HG02840 (cell line): ENCODE measurements at regions not wholly inside any gene's neighbourhood (a gene's known extent, or its start where the extent isn't known, plus 50 kb on each side); places are given as distances from the start of the nearest gene placed in this dataset.

Source experiments
- ATAC-seq: cut with Tn5 transposase; IDR thresholded peaks from one replicate; pipeline ENCODE4 v1.9.1; 2021; ENCODE audit warnings: mild to moderate bottlenecking, moderate library complexity, moderate number of reproducible peaks; ENCODE audit not compliant: unreplicated experiment, low FRiP score

- no peak for ATAC-seq
These were observed 119.1 kb upstream of the DTNBP1 start for GRCh38 chr6:15781890-15782289.

- ATAC-seq: no peak
These were observed 118.5 kb upstream of the DTNBP1 start for GRCh38 chr6:15781333-15781732.

GRCh38 chr6:15780437-15780836 is 117.6 kb upstream of the DTNBP1 start:
- ATAC-seq: no peak

GRCh38 chr6:15779726-15780125 is 116.9 kb upstream of the DTNBP1 start:
- ATAC-seq: no peak

GRCh38 chr6:15776458-15776980 is 113.7 kb upstream of the DTNBP1 start:
- no peak for ATAC-seq

- no peak for ATAC-seq
These were observed 112.9 kb upstream of the DTNBP1 start for GRCh38 chr6:15775741-15776140.

- no peak for ATAC-seq
These were observed 112.3 kb upstream of the DTNBP1 start for GRCh38 chr6:15775076-15775634.

- no peak for ATAC-seq
These were observed 111.1 kb upstream of the DTNBP1 start for GRCh38 chr6:15773806-15774410.

GRCh38 chr6:15770347-15771143 is 107.7 kb upstream of the DTNBP1 start:
- no peak for ATAC-seq

GRCh38 chr6:15769511-15770018 is 106.7 kb upstream of the DTNBP1 start:
- ATAC-seq: no peak

- no peak for ATAC-seq
These were observed 106.2 kb upstream of the DTNBP1 start for GRCh38 chr6:15768999-15769398.

GRCh38 chr6:15763837-15764236 is 101.0 kb upstream of the DTNBP1 start:
- ATAC-seq: no peak

- ATAC-seq: no peak
These were observed 100.5 kb upstream of the DTNBP1 start for GRCh38 chr6:15763364-15763763.

- ATAC-seq: no peak
These were observed 98.2 kb upstream of the DTNBP1 start for GRCh38 chr6:15761045-15761502.

- no peak for ATAC-seq
These were observed 95.9 kb upstream of the DTNBP1 start for GRCh38 chr6:15758631-15759215.

- ATAC-seq: no peak
These were observed 92.7 kb upstream of the DTNBP1 start for GRCh38 chr6:15755526-15755925.

- no peak for ATAC-seq
These were observed 91.9 kb upstream of the DTNBP1 start for GRCh38 chr6:15754706-15755079.

GRCh38 chr6:15754035-15754705 is 91.3 kb upstream of the DTNBP1 start:
- no peak for ATAC-seq

GRCh38 chr6:15752820-15753219 is 90.0 kb upstream of the DTNBP1 start:
- ATAC-seq: no peak

GRCh38 chr6:15751721-15752350 is 89.0 kb upstream of the DTNBP1 start:
- no peak for ATAC-seq
